ENCODE measurements at regions not wholly inside any gene's neighbourhood (a gene's known extent, or its start where the extent isn't known, plus 50 kb on each side); places are given as distances from the start of the nearest gene placed in this dataset.

- intact Hi-C loops (cut with DNase I): no loop called here
- DNase-seq: peak in 1 of 4 donors; percentile 39
- H3K27me3 ChIP-seq: no peaks in the 10 kb centered on the region
- H3K4me1 ChIP-seq: no peaks in the 10 kb centered on the region
- H3K4me3 ChIP-seq: no peak overlapping the region
- ATAC-seq: peak; percentile 84
- no peak overlapping the region for H3K27ac ChIP-seq
- no peak for TF ChIP-seq CTCF (IDR thresholded peaks at IDR 0.05)
- no peaks in the 10 kb centered on the region for H3K9me3 ChIP-seq
- H3K36me3 ChIP-seq: no peaks in the 10 kb centered on the region
Observed at GRCh38 chr4:10256203-10256602, 139.6 kb upstream of the WDR1 start.

- ATAC-seq: no peak
- intact Hi-C loops (cut with DNase I): no loop called here
- no peaks in the 10 kb centered on the region for H3K4me1 ChIP-seq
Observed at GRCh38 chr4:10253765-10254164, 137.2 kb upstream of the WDR1 start.

GRCh38 chr4:10245751-10246150 is 129.2 kb upstream of the WDR1 start:
- no peaks in the 10 kb centered on the region for H3K4me1 ChIP-seq
- H3K27ac ChIP-seq: no peak overlapping the region
- no peak for ATAC-seq

More at GRCh38 chr4:10253765-10254164, 137.2 kb upstream of the WDR1 start:
- no peaks in the 10 kb centered on the region for H3K9me3 ChIP-seq
- no peak overlapping the region for H3K27ac ChIP-seq
- no peaks in the 10 kb centered on the region for H3K27me3 ChIP-seq
- no peak for DNase-seq
- TF ChIP-seq CTCF (IDR thresholded peaks at IDR 0.05): no peak
- no peak overlapping the region for H3K4me3 ChIP-seq
- H3K36me3 ChIP-seq: no peaks in the 10 kb centered on the region

GRCh38 chr4:10243856-10244255 is 127.3 kb upstream of the WDR1 start:
- Histone ChIP-seq H3K27ac (no peak overlapping the region), H3K4me1 (no peaks in the 10 kb centered on the region), H3K4me3 (no peak overlapping the region), H3K27me3 (no peaks in the 10 kb centered on the region), H3K9me3 (no peaks in the 10 kb centered on the region), H3K36me3 (no peaks in the 10 kb centered on the region)
- DNase-seq: no peak
- no peak for ATAC-seq
- no peak for TF ChIP-seq CTCF (IDR thresholded peaks at IDR 0.05)
- intact Hi-C loops (cut with DNase I): no loop called here

More at GRCh38 chr4:10245751-10246150, 129.2 kb upstream of the WDR1 start:
- H3K36me3 ChIP-seq: no peaks in the 10 kb centered on the region
- DNase-seq: no peak
- H3K27me3 ChIP-seq: no peaks in the 10 kb centered on the region
- H3K9me3 ChIP-seq: no peaks in the 10 kb centered on the region
- H3K4me3 ChIP-seq: no peak overlapping the region
- no peak for TF ChIP-seq CTCF (IDR thresholded peaks at IDR 0.05)
- intact Hi-C loops (cut with DNase I): no loop called here

GRCh38 chr4:10240691-10241090 is 124.1 kb upstream of the WDR1 start:
- DNase-seq: no peak
- no peak overlapping the region for H3K27ac ChIP-seq
- no peaks in the 10 kb centered on the region for H3K9me3 ChIP-seq
- H3K27me3 ChIP-seq: no peaks in the 10 kb centered on the region
- ATAC-seq: no peak
- no peaks in the 10 kb centered on the region for H3K36me3 ChIP-seq
- H3K4me1 ChIP-seq: no peaks in the 10 kb centered on the region
- H3K4me3 ChIP-seq: no peak overlapping the region
- intact Hi-C loops (cut with DNase I): no loop called here
- TF ChIP-seq CTCF (IDR thresholded peaks at IDR 0.05): no peak

Data from left lung (tissue), 4 donors.